Erythroblast (primary cell): ENCODE measurements at regions not wholly inside any gene's neighbourhood (a gene's known extent, or its start where the extent isn't known, plus 50 kb on each side); places are given as distances from the start of the nearest gene placed in this dataset.

ENCODE experiments used
- GATA1 ChIP-seq: IDR thresholded peaks from 2 replicates; pipeline ENCODE4 v1.6.1; 2011; ENCODE audit warnings: low read depth, mild to moderate bottlenecking, control low read depth, low read length, moderate library complexity
- POLR2A ChIP-seq: IDR thresholded peaks from 2 replicates; pipeline ENCODE4 v1.6.1; 2011; ENCODE audit warnings: mild to moderate bottlenecking, low read length

DNA sequence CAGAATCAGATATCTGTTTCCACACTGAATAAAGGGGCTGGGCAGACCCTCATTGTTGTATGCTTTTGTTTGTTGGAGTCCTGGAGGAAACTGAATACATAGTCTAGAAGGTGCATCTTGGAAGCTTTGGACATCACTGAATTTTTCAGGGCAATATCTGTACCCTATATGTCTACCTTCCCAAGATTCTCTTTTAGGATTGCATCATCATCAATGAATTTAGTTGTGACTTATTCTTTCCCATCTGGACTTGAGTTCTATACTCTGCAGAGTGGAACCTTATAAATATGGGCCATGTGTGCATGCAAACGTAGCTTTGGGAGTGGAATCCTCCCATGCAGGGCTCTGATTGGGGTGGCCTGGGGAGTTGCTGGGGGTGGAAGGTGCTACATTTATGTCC lies 60.7 kb upstream of the PROKR2 start:
- no peak for TF ChIP-seq POLR2A
- TF ChIP-seq GATA1: no peak
